ENCODE measurements at regions not wholly inside any gene's neighbourhood (a gene's known extent, or its start where the extent isn't known, plus 50 kb on each side); places are given as distances from the start of the nearest gene placed in this dataset.
A peak's percentile ranks its signal among the peaks of the same experiment; 100 is the strongest.
"Not testable (repeated sequence)": the region's sequence is repeated elsewhere in the genome, so short reads cannot be mapped to it uniquely, and the experiment has no call there.

DNA sequence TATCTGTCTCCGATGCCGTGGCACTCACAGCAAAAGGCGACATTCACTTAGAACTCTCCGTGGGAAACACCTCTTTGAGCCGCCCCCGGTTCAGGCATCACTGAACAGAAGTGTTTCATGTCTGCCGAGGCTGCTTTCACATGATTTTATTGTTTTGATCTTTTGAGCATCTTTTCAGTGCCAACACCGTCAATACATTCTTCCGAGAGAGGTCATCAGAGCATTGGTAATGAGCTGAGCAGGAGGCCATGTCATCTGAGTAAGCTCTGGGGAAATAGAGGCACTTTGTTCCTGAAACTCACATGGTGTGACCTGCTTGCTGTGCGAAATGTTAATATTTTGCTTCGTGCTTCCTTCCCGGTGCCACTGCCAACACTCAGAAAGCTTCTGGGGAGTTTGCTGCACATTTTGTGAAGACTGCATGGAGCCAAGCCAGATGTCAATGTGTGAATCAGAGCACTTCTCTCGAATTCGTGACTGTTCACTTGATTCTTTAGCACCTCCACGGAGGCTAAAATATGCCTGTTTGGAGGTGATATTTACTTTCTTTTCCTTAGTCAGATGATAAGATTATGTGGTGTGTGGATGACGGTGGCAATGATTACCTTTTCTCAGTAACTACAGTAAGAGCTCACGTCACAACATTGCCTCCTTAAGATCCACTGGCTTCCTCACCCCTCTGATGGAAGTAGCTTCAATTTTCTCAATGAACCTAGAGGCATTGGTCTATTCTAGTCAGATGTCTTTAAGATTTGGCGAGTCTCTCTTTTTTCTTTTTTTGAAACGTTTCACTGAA lies 222.3 kb upstream of the HS3ST1 start:
- no peak for DNase-seq

DNA sequence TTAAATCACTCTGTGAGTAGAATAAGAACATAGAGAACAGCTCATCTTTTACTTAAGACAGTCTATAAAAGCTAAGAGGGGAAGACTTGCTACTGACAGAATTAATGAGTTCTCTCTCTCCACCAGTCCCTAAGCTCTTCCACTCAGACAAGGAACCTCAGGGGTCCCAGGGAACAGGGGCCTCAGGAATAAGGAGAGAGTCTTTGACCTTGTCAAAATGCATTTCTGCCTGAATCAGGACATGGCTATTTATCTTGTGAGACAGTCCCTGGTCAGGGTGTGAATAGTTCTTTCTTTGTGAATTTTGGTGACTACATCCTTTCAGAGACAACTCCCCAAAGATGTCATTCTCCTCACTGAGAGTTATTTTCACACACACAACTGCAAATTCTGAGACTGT lies 218.7 kb upstream of the HS3ST1 start:
- no peak for DNase-seq

DNA sequence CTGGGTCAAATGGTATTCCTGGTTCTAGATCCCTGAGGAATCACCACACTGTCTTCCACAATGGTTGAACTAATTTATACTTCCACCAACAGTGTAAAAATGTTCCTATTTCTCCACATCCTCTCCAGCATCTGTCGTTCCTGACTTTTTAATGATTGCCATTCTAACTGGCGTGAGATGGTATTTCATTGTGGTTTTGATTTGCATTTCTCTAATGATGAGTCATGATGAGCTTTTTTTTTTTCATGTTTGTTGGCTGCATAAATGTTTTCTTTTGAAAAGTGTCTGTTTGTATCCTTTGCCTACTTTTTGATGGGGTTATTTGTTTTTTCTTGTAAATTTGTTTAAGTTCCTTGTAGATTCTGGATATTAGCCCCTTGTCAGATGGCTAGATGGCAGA lies 214.4 kb upstream of the HS3ST1 start:
- not testable (repeated sequence) for DNase-seq

DNA sequence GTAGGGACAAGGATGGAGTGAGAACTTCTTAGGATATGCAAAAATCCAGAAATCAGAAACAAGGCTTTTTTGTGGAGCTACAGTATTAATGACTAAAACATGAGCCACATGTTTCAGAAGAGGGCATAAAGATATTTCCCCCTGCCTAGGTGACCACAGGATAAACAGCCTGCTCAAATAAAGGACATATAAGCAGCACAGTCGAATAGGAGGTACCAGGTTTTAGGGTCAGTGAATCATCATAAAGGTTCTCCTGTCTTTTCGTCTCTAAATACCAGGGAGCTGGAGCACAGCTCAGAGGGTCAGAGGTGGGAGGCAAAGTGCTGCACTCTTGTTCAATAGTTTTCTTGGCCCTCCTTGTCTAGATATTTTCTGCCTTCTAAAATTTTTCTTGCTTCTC lies 211.9 kb upstream of the HS3ST1 start:
- DNase-seq = no peak

DNA sequence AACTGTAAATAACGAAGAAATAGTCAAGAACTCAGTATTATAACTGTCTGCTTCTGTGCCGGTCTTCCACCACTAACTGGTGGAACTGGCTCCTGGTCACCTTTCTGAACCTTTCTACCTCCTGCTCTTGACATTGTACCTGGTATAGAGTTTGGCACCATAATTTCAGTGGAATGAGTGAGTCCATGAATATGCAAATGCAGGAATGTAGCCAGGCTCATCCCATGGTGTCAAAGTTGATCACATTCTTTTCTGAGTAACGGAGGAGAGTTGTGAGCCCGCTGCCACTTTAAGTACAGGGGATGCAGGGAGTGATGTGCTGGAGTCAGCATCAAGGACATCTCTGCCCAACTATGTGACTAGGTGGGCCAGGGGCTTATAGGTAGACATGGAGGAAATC lies 207.9 kb upstream of the HS3ST1 start:
- no peak for DNase-seq

DNA sequence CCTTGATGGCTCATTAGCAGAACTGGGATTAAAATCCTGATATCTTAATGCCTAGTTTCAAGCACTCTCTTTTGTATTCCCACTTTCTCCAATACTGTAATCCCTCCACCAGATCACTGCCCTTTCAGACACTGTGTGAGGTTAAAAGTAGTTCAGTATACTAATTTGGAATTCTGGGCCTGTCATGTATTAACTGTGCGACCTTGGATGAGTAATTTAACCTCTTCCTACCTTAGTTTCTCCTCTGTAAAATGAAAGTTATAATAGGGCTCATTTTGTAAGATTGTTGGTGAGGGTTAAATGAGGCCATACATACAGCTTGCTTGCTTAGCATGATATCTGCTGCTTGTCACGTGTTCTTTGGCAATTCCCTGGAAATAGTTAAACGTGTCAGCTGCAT lies 207.3 kb upstream of the HS3ST1 start:
- no peak for DNase-seq

DNA sequence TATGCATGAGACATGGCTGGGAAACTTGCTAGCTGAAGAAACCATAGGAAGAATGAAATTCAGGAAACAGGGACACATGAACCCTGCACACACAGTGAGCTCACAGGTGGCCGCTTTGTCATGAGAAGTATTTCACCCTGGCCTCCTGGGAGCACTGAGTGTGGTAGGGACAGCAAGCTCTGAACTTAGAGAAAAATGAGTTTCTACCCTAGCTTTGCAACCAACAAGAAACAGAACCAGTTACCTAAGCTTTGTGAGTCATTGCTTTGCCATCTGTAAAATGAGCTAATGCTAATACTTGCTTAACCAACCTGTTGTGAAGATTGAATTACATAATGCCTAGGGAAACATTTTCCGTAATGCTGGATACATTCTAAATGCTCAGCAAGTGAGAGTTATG lies 206.6 kb upstream of the HS3ST1 start:
- no peak for DNase-seq

DNA sequence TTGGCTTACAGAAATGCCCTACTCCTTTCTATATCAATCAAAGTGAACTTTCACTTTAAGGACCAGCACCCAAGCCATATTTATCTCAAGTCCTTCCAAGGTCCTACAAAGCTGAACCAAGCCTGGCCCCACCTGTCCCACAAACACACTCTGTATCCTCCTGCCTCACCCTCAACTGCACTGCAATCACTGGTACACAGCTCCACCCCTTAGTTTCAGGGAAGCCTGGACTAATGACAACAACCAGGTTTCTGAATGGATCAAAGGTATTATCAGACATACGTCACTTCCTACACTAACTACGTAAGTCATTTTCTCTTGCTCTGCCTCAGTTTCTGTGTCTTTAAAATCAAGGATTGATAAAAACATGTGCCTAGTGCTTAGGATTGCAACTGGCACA lies 205.6 kb upstream of the HS3ST1 start:
- no peak for DNase-seq

DNA sequence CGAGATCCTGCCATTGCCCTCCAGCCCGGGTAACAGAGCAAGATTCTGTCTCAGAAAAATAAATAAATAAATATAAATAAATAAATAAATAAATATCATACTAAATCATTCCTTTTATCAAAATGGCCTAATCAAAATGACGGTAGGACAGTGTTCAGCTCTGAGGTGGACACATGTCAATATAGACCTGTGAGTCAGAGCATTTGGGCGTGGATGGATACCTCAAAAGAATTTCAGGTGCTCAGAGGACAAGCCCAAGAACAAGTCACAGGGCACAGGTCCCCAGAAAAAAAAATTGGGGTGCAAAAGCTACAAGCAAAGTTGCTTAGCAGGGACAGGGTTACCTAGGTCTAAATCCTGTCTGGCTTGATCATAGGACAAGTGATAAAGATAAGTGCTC lies 204.7 kb upstream of the HS3ST1 start:
- no peak for DNase-seq

DNA sequence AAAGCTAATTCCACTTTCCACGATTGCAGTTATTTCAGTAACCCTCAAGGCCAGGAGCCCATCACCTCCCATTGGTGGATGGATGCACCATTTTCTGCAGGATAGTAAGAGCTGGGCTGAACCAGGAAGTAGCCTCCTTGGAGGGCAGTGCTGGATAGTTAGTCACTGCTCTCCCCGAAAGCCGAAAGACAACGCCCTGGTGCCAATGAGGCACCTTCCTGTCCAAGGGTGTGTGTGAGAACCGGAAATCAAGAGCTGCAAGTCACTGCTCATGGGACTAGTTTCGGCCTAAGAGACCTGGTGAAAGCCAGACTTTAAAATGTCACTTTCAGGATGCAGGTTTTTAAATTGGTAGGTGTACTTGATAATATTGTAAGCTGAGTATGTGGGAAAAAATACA lies 203.8 kb upstream of the HS3ST1 start:
- no peak for DNase-seq

DNA sequence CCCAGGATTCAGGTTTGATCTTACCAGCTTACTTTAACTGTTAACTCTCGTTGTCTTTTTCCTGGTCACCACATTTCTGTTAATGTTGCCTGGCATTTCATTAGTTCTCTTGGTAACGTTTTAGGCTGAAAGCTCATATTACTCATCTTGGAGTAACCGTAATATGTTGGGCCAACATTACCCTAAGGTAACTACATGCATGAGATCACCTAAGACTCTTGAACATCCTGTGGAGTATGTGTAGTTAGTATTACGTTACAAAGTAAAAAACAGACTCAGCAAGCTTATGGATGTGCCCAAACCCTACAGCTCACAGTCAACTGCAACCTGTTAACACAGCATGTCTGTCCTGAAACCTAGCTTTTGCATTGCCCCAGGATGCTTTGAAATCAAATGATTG lies 203.3 kb upstream of the HS3ST1 start:
- no peak for DNase-seq

DNA sequence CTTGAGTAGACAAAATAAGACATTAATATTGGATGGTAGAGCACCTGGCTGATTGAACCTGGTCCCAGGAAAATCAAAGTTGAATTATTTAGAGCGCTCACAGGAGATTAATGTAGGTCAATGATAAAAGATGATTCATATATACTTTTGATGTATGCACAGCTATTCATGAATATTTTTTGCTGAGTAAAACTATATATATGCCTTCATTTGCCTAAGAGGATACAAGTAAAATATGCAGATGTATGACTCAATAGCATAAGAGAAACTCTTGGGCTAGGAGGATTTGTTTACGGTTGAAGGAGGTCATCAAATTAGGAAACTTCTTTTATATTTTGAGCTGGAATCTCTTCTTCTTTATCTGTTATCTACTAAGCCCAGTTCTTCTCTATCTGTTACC lies 202.7 kb upstream of the HS3ST1 start:
- no peak for DNase-seq

DNA sequence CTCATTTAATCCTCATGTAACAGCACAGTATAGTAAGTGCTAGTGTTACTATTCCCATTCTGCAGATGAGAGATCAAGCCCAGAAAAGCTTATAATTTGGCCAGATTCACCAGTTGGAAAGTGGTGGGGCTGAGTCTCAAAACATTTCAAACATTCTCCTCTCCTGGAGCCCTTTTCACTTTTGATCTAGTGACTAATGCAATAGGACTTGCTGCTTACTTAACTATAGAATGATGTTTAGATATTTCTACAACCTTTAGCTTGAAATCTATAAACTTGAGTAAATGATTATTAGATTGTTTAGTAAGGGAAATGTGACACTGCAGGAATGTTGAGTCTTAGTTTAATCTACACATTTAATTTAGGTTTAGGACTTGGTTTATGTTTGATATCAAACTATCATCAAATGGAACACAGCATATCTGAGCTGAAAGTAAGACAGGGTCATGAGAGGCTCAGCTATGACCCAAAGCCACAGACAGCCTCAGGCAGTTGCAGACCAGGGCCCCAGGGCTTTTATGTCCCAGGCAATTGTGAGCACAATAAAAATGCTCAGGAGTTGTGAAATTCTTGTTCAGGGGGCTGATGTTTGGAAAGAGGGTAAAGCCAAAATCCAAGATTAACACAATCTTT lies 199.5 kb upstream of the HS3ST1 start:
- no peak for DNase-seq

DNA sequence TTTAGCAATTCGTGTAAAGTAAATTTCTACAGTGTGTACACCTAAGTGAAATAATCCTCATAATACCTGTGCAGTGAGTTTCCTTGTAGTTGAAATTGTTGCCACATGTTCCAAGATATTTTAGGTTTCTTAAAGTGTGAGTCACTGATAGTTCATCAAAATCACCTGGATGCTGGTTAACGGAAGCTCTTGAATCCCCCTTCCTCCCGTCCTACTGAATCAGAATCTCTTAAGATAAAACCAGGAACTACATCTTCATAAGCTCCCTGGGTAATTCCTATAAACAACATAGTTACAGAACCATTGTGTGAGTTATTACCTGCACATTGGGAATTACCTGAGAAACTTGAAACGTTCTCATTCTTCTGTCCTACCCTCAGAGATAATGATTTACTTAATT lies 197.4 kb upstream of the HS3ST1 start:
- DNase-seq = no peak

DNA sequence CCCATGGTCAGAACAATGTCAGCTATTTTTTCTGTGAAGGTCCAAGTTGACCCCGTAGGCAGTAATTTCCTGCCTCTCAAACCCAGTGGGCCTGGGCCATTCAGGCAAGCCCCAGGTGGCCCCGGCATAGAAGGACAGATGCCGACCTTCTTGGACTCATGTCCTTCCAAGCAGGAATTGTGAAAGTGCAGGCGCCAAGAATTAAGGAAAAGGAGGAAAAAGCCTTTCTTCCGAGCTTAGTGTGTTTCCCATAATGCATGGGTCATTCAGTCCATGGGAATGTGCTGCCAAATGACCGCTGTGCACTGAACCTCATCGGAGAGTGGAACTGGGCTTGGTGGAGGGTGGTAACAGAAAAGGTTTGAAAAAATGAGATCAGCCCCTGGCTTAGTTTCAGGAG lies 196.5 kb upstream of the HS3ST1 start:
- no peak for DNase-seq

DNA sequence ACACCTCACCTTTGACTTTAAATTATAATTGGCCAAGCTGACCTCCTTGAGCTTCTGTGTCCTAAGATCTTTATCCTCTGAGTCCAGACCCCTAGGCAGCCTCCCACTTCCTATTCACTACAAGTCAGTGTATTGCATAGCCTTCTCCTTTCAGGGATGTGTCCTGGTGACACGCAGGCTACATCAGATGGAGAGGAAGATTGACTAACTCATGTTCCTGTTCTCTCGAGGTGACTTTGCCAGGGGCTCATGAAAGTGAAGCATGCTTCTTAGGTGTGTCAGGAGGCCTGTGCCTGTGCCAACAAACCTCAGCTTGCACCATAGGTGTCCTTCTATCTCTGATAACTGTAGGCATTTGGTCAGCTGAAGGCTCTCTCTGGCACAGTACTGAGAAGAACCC lies 195.7 kb upstream of the HS3ST1 start:
- DNase-seq = no peak

DNA sequence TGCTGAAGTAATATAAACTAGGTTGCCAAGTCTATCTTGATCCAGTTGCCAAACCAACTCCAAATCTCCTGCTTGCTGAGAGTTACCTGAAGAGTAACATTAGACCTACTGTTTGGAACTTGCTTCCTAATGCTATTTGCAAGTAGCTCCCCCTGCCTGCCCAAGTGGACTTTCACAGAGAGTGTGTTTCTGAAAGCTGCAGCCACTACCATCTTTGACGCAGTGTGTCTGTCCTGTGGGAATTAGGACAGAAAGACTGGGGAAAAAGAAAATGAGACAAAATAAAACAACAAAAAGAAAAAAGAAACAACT lies 195.0 kb upstream of the HS3ST1 start:
- DNase-seq = peak; percentile 4

DNA sequence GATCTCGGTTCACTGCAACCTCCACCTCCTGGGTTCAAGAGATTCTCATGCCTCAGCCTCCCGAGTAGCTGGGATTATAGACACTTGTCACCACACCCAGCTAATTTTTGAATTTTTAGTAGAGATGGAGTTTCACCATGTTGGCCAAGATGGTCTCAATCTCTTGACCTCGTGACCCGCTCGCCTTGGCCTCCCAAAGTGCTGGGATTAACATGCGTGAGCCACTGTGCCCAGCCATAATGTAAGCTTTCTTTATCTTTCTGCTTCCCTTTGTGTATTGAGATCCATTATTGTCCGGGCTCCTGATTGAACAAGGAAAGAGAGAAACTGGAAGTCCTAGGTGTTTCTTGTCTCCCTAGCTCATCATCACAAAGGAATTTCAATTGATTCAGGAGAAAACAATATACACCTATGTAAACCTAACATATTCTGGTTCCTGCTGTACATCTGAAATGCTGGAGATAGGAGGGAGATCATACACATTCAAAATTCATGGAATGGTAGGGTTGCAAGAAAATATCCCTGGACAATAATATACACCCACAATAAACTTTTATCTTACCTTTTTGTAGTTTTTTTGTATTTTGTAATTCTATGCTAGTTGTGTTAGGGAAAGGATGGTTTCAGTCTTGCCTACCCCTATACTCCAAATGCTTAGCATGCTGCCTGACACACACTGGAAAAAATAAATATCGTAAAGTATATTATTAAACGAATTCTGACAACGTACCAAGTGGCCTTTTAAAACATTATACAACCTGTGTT lies 194.4 kb upstream of the HS3ST1 start:
- no peak for DNase-seq

DNA sequence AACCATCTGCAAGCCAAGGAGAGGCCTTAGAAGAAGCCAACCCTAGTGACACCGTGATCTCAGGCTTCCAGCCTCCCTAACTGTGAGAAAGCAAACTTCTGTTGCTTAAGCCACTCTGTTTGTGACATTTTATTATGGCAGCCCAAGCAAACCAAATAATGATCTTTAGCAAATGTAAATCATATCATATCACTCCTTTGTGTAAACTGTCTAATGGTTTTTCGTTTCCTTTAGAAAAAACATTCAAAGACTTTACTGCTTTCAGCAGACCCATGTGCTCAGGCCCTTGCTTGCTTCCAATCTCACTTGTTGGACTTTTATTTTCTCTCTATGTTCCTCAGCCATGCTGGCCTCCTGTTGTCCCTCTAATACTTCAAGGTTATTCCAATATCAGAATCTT lies 192.2 kb upstream of the HS3ST1 start:
- no peak for DNase-seq

DNA sequence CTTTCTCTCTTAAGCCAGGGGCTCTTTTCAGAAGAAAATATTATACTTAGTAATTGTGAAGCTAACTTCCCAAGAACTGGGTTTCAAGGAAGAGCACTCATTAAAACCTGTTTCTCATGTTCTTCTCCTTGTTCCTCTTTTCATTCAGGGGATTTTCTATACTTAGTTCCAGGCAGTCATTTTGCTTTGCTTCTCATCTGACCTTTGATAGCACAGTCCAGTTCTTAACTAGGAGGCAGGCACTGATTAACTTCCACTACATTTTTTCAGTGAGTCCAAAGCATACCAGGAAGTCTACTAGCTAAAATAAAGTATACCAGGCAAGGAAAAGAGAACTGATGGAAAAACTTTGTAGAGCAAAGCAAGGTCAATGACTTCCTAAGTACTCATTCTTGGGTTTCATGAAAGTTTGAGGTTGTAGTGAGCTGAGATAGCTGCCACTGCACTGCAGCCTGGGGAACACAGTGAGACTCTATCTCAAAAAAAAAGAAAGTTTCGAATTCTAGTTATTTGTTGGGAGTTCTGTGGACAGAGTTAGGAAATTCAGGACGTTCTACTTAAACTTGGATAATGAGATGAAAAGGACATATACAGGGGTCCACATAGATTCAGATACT lies 190.1 kb upstream of the HS3ST1 start:
- DNase-seq = no peak

DNA sequence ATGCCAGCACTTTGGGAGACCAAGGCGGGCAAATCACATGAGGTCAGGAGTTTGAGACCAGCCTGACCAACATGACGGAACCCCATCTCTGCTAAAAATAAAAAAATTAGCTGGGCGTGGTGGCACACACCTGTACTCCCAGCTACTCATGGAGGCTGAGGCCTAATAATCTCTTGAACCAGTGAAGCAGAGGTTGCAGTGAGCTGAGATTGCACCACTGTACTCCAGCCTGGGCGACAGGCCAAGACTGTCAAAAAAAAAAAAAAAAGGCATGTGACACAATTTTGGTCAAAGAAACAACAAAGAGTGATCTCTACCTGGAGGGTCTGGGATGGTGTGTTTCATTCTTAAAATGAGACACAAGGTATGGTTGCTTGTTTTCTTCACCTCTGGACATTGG lies 188.2 kb upstream of the HS3ST1 start:
- DNase-seq = no peak

DNA sequence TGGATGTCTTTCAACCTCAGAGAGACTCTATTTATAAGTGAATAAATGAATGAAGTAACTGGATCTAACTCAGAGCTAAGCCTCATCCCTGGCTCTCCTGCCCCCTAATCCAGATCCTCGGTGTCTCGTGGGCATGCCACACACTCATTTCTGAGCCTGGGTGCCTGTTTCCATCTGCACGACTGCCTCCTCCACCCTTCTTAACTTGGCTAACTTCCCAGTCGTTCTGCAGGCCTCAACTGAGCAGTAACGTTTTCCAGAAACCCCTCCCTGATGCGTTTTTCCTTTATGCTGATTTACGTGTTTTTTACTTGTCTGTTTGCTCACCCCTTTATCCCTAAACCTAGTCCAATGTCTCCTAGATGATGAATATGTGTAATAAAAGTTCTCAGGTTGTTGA lies 186.9 kb upstream of the HS3ST1 start:
- DNase-seq = no peak

DNA sequence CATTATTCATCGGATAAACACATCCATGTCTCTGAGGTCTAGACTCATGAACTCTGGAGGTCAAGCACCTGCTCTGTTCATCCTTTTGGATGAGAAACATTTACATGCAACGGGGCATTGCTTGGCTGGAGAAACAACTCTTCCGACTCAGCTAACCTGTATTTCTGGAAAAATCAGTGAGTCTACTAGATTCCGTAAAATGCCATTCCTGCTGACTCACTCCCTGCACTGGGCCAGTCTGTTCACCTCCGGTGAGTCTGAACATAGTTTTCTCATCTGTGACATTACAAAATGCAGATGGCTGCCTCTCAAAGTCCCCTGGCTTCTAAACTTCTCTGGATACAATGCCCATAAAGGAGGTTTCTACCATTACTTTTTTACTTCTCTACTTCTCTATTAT lies 185.7 kb upstream of the HS3ST1 start:
- DNase-seq = no peak

DNA sequence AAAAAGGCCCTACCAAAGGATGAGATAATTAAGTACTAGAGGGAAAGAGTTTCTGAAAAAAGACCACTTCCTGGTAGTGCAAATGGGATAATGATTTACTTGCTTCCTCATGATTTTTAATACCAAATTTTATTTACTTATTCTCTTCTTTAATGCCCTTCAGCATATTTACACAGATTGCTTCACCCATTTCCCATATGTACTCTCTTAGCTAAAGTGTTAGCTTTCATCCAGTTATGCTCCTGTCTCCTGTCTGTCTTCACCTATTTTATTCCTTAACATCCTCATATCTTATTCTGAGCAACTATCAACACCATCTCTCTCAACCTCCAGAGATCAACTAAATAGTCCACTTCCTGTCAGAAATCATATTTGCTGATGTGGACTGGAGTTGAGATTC lies 183.2 kb upstream of the HS3ST1 start:
- no peak for DNase-seq
